A549 (cell line): ENCODE measurements at regions not wholly inside any gene's neighbourhood (a gene's known extent, or its start where the extent isn't known, plus 50 kb on each side); places are given as distances from the start of the nearest gene placed in this dataset.
"Not testable (repeated sequence)": the region's sequence is repeated elsewhere in the genome, so short reads cannot be mapped to it uniquely, and the experiment has no call there.

Experiments used
- CEBPB ChIP-seq, 2 experiments: fragments of >200 bp in 1 of 2; sonication (Bioruptor Twin) in 1 of 2; formaldehyde crosslinking in 1 of 2; IDR thresholded peaks; 2 replicates each; pipeline ENCODE4 v1.6.1; 2012 to 2016
- HOXA7 ChIP-seq: fragments of 250-450 bp; sonication (Bioruptor Pico); IDR thresholded peaks from 2 replicates; pipeline ENCODE4 v1.5.0; 2020; ENCODE audit warnings: mild to moderate bottlenecking, moderate library complexity
- KDM1A ChIP-seq: fragments of 200-600 bp; sonication (generic); IDR thresholded peaks from 2 replicates; pipeline ENCODE4 v1.6.1; 2016; ENCODE audit warnings: low read depth, mild to moderate bottlenecking
- MAZ ChIP-seq: fragments of 150-350 bp; IDR thresholded peaks from 2 replicates; pipeline ENCODE4 v1.6.1; 2014; ENCODE audit warnings: antibody characterized with exemption, low read depth, low read length, borderline replicate concordance
- MYC ChIP-seq: IDR thresholded peaks from 2 replicates; pipeline ENCODE4 v1.6.1; 2012; ENCODE audit warnings: mild to moderate bottlenecking, inconsistent platforms, low read length, improper control_type of control experiment, borderline replicate concordance
- PBX3 ChIP-seq: IDR thresholded peaks from 2 replicates; pipeline ENCODE4 v1.6.1; 2012
- PHF8 ChIP-seq: fragments of 200-600 bp; sonication (generic); IDR thresholded peaks from 2 replicates; pipeline ENCODE4 v1.6.1; 2016; ENCODE audit warnings: low read depth, mild to moderate bottlenecking, antibody characterized with exemption, moderate library complexity, borderline replicate concordance
- POLR2A ChIP-seq: IDR thresholded peaks from 2 replicates; pipeline ENCODE4 v1.6.1; 2012; ENCODE audit warnings: mild to moderate bottlenecking, low read length
- TF ChIP-seq, protein P1 (sequence below): fragments of 200-600 bp; sonication (generic); IDR thresholded peaks from 2 replicates; pipeline ENCODE4 v1.6.1; 2016; ENCODE audit warnings: antibody characterized with exemption, mild to moderate bottlenecking, moderate library complexity
- TF ChIP-seq, protein P2 (sequence below): fragments of >200 bp; sonication (Bioruptor Twin); formaldehyde crosslinking; IDR thresholded peaks from 3 replicates; pipeline ENCODE4 v1.5.1; 2016
- TF ChIP-seq, protein P3 (sequence below): fragments of >200 bp; sonication (Bioruptor Twin); formaldehyde crosslinking; IDR thresholded peaks from 3 replicates; pipeline ENCODE4 v1.6.1; 2016
- TF ChIP-seq, protein P4 (sequence below): fragments of 450-650 bp; IDR thresholded peaks from 2 replicates; pipeline ENCODE4 v1.6.1; 2014; ENCODE audit warnings: antibody characterized with exemption
- TF ChIP-seq, protein P5 (sequence below): fragments of 250-450 bp; sonication (Bioruptor Pico); IDR thresholded peaks from 2 replicates; pipeline ENCODE4 v1.5.0; 2020; ENCODE audit warnings: low read depth, mild to moderate bottlenecking, moderate library complexity

- TF ChIP-seq PBX3; MYC; POLR2A; KDM1A; CEBPB (IDR thresholded peaks at IDR 0.05); HOXA7; MAZ; PHF8: not testable (repeated sequence)
- TF ChIP-seq, protein P1, sequence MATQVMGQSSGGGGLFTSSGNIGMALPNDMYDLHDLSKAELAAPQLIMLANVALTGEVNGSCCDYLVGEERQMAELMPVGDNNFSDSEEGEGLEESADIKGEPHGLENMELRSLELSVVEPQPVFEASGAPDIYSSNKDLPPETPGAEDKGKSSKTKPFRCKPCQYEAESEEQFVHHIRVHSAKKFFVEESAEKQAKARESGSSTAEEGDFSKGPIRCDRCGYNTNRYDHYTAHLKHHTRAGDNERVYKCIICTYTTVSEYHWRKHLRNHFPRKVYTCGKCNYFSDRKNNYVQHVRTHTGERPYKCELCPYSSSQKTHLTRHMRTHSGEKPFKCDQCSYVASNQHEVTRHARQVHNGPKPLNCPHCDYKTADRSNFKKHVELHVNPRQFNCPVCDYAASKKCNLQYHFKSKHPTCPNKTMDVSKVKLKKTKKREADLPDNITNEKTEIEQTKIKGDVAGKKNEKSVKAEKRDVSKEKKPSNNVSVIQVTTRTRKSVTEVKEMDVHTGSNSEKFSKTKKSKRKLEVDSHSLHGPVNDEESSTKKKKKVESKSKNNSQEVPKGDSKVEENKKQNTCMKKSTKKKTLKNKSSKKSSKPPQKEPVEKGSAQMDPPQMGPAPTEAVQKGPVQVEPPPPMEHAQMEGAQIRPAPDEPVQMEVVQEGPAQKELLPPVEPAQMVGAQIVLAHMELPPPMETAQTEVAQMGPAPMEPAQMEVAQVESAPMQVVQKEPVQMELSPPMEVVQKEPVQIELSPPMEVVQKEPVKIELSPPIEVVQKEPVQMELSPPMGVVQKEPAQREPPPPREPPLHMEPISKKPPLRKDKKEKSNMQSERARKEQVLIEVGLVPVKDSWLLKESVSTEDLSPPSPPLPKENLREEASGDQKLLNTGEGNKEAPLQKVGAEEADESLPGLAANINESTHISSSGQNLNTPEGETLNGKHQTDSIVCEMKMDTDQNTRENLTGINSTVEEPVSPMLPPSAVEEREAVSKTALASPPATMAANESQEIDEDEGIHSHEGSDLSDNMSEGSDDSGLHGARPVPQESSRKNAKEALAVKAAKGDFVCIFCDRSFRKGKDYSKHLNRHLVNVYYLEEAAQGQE: not testable (repeated sequence)
- TF ChIP-seq, protein P2, sequence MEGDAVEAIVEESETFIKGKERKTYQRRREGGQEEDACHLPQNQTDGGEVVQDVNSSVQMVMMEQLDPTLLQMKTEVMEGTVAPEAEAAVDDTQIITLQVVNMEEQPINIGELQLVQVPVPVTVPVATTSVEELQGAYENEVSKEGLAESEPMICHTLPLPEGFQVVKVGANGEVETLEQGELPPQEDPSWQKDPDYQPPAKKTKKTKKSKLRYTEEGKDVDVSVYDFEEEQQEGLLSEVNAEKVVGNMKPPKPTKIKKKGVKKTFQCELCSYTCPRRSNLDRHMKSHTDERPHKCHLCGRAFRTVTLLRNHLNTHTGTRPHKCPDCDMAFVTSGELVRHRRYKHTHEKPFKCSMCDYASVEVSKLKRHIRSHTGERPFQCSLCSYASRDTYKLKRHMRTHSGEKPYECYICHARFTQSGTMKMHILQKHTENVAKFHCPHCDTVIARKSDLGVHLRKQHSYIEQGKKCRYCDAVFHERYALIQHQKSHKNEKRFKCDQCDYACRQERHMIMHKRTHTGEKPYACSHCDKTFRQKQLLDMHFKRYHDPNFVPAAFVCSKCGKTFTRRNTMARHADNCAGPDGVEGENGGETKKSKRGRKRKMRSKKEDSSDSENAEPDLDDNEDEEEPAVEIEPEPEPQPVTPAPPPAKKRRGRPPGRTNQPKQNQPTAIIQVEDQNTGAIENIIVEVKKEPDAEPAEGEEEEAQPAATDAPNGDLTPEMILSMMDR: not testable (repeated sequence)
- TF ChIP-seq, protein P3, sequence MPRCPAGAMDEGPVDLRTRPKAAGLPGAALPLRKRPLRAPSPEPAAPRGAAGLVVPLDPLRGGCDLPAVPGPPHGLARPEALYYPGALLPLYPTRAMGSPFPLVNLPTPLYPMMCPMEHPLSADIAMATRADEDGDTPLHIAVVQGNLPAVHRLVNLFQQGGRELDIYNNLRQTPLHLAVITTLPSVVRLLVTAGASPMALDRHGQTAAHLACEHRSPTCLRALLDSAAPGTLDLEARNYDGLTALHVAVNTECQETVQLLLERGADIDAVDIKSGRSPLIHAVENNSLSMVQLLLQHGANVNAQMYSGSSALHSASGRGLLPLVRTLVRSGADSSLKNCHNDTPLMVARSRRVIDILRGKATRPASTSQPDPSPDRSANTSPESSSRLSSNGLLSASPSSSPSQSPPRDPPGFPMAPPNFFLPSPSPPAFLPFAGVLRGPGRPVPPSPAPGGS: not testable (repeated sequence)
- TF ChIP-seq, protein P4, sequence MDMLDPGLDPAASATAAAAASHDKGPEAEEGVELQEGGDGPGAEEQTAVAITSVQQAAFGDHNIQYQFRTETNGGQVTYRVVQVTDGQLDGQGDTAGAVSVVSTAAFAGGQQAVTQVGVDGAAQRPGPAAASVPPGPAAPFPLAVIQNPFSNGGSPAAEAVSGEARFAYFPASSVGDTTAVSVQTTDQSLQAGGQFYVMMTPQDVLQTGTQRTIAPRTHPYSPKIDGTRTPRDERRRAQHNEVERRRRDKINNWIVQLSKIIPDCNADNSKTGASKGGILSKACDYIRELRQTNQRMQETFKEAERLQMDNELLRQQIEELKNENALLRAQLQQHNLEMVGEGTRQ: not testable (repeated sequence)
- TF ChIP-seq, protein P5, sequence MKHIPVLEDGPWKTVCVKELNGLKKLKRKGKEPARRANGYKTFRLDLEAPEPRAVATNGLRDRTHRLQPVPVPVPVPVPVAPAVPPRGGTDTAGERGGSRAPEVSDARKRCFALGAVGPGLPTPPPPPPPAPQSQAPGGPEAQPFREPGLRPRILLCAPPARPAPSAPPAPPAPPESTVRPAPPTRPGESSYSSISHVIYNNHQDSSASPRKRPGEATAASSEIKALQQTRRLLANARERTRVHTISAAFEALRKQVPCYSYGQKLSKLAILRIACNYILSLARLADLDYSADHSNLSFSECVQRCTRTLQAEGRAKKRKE (CRISPR knock-in tag): not testable (repeated sequence)
These were observed 97.5 kb upstream of the FAM90A26 start for GRCh38 chr4:9072521-9073220.
